Mesenchymal stem cell (in vitro differentiated cells and primary cell): ENCODE measurements at regions not wholly inside any gene's neighbourhood (a gene's known extent, or its start where the extent isn't known, plus 50 kb on each side); places are given as distances from the start of the nearest gene placed in this dataset.

ENCODE experiments used
- DNase-seq: peaks from one replicate; pipeline ENCODE4 v3.0.0-alpha.2; 2013
- H2AFZ ChIP-seq: one replicate; pipeline ENCODE4 v1.6.1; 2013; ENCODE audit warnings: low read depth, mild to moderate bottlenecking, control low read depth, inconsistent platforms, low read length, moderate library complexity
- H2AK5ac ChIP-seq: 2 replicates; pipeline ENCODE4 v1.6.1; 2013; ENCODE audit warnings: low read length, moderate library complexity, mild to moderate bottlenecking, inconsistent platforms; ENCODE audit not compliant: severe bottlenecking
- H2BK120ac ChIP-seq: one replicate; pipeline ENCODE4 v1.6.1; 2013; ENCODE audit warnings: low read depth, mild to moderate bottlenecking, inconsistent platforms, low read length, moderate library complexity
- H2BK12ac ChIP-seq, 2 experiments: one replicate each; pipeline ENCODE4 v1.6.1; 2013; ENCODE audit warnings: inconsistent platforms in 2 of 2, low read length in 2 of 2, mild to moderate bottlenecking in 2 of 2, moderate library complexity in 2 of 2, control low read depth in 1 of 2
- H2BK15ac ChIP-seq: one replicate; pipeline ENCODE4 v1.6.1; 2013; ENCODE audit warnings: mild to moderate bottlenecking, low read depth, inconsistent platforms; ENCODE audit not compliant: poor library complexity, severe bottlenecking
- H2BK5ac ChIP-seq: 2 replicates; pipeline ENCODE4 v1.6.1; 2013; ENCODE audit warnings: low read depth, mild to moderate bottlenecking, low read length, control low read depth, inconsistent platforms; ENCODE audit not compliant: poor library complexity, severe bottlenecking
- H3K14ac ChIP-seq, 2 experiments: one replicate each; pipeline ENCODE4 v1.6.1; 2013; ENCODE audit warnings: inconsistent platforms in 2 of 2, low read length in 2 of 2, control low read depth in 1 of 2, mild to moderate bottlenecking in 1 of 2, moderate library complexity in 1 of 2
- H3K18ac ChIP-seq, 2 experiments: one replicate each; pipeline ENCODE4 v1.6.1; 2013; ENCODE audit warnings: inconsistent platforms in 2 of 2, low read length in 2 of 2, control low read depth in 1 of 2, low read depth in 1 of 2, mild to moderate bottlenecking in 1 of 2
- H3K23ac ChIP-seq, 2 experiments: one replicate each; pipeline ENCODE4 v1.6.1; 2013; ENCODE audit warnings: inconsistent platforms in 2 of 2, low read length in 2 of 2, mild to moderate bottlenecking in 2 of 2, moderate library complexity in 2 of 2, control low read depth in 1 of 2
- H3K27ac ChIP-seq: 2 replicates; pipeline ENCODE4 v1.5.1; 2013; ENCODE audit warnings: mild to moderate bottlenecking, moderate library complexity, low read length, control low read depth, inconsistent platforms; ENCODE audit not compliant: poor library complexity, severe bottlenecking
- H3K27me3 ChIP-seq, 2 experiments: 2 replicates each; pipeline versions ENCODE4 v1.6.1 to v1.7.0; 2013; ENCODE audit warnings: low read length in 2 of 2, mild to moderate bottlenecking in 2 of 2, moderate library complexity in 2 of 2, control low read depth in 1 of 2, inconsistent platforms in 1 of 2; ENCODE audit not compliant: control insufficient read depth in 1 of 2, insufficient read depth in 1 of 2
- H3K36me3 ChIP-seq, 2 experiments: 2 replicates each; pipeline versions ENCODE4 v1.6.1 to v1.7.0; 2013; ENCODE audit warnings: low read length in 2 of 2, control low read depth in 1 of 2, inconsistent platforms in 1 of 2, low read depth in 1 of 2, mild to moderate bottlenecking in 1 of 2; ENCODE audit not compliant: insufficient read depth in 2 of 2, control insufficient read depth in 1 of 2
- H3K4ac ChIP-seq, 2 experiments: one replicate each; pipeline ENCODE4 v1.6.1; 2013; ENCODE audit warnings: inconsistent platforms in 2 of 2, low read length in 2 of 2, mild to moderate bottlenecking in 2 of 2, moderate library complexity in 2 of 2, control low read depth in 1 of 2, low read depth in 1 of 2
- H3K4me1 ChIP-seq: 2 replicates; pipeline ENCODE4 v1.6.1; 2013; ENCODE audit warnings: low read depth, low read length, control low read depth; ENCODE audit not compliant: control insufficient read depth, insufficient read depth
- H3K4me2 ChIP-seq: 2 replicates; pipeline ENCODE4 v1.6.1; 2013; ENCODE audit warnings: low read length, mild to moderate bottlenecking, inconsistent platforms; ENCODE audit not compliant: poor library complexity, severe bottlenecking
- H3K4me3 ChIP-seq, 2 experiments: 2 replicates each; pipeline versions ENCODE4 v1.5.1 to v1.7.0; 2013; ENCODE audit warnings: low read length in 2 of 2, mild to moderate bottlenecking in 2 of 2, control low read depth in 1 of 2, low read depth in 1 of 2; ENCODE audit not compliant: insufficient read depth in 1 of 2
- H3K79me1 ChIP-seq: replicated peaks from 2 replicates; pipeline ENCODE4 v1.6.1; 2013; ENCODE audit warnings: mild to moderate bottlenecking, control low read depth, low read length, inconsistent platforms; ENCODE audit not compliant: poor library complexity, severe bottlenecking
- H3K9ac ChIP-seq: 2 replicates; pipeline ENCODE4 v1.7.0; 2013; ENCODE audit warnings: mild to moderate bottlenecking, low read length, moderate library complexity
- H3K9me3 ChIP-seq: 2 replicates; pipeline ENCODE4 v1.7.0; 2013; ENCODE audit warnings: mild to moderate bottlenecking, low read length; ENCODE audit not compliant: control insufficient read depth
- H4K8ac ChIP-seq: one replicate; pipeline ENCODE4 v1.6.1; 2013; ENCODE audit warnings: inconsistent platforms, mild to moderate bottlenecking, low read length, moderate library complexity
- H4K91ac ChIP-seq: one replicate; pipeline ENCODE4 v1.6.1; 2013; ENCODE audit warnings: mild to moderate bottlenecking, low read length, inconsistent platforms
- WGBS: methylation state at CpG from one replicate; pipeline ENCODE4 v1.1.7; 2013; ENCODE audit warnings: mixed read lengths; 5-methylcytosine and 5-hydroxymethylcytosine counted together

GRCh38 chr14:49105956-49106355, 480.2 kb downstream of the RPS29 start:
- no peak overlapping the region for H3K27ac ChIP-seq
- H2BK12ac ChIP-seq = no peak overlapping the region
- no peaks in the 10 kb centered on the region for H3K36me3 ChIP-seq
- H4K91ac ChIP-seq = no peak overlapping the region
- no peaks in the 10 kb centered on the region for H3K79me1 ChIP-seq
- no peak for DNase-seq
- no peak overlapping the region for H2BK5ac ChIP-seq
- WGBS = no CpG with 5 or more reads among the region's 1 CpG
- H3K4me2 ChIP-seq = no peak overlapping the region
- no peak overlapping the region for H3K23ac ChIP-seq
- no peaks in the 10 kb centered on the region for H3K9me3 ChIP-seq
- H3K4me3 ChIP-seq = no peak overlapping the region
- no peak overlapping the region for H2AK5ac ChIP-seq
- H2AFZ ChIP-seq = no peak overlapping the region
- no peak overlapping the region for H3K4ac ChIP-seq
- H3K4me1 ChIP-seq = no peaks in the 10 kb centered on the region
- no peak overlapping the region for H2BK120ac ChIP-seq
- H3K9ac ChIP-seq = no peak overlapping the region
- H4K8ac ChIP-seq = no peak overlapping the region
- H3K18ac ChIP-seq = no peak overlapping the region
- no peaks in the 10 kb centered on the region for H3K27me3 ChIP-seq
- no peak overlapping the region for H2BK15ac ChIP-seq
- no peak overlapping the region for H3K14ac ChIP-seq

- H3K36me3 ChIP-seq = no peaks in the 10 kb centered on the region
- no peak overlapping the region for H2BK5ac ChIP-seq
- WGBS = 100% methylated on average over 3 of the region's 4 CpGs
- no peaks in the 10 kb centered on the region for H3K4me1 ChIP-seq
- no peak overlapping the region for H3K23ac ChIP-seq
- H4K91ac ChIP-seq = no peak overlapping the region
- no peak overlapping the region for H2AFZ ChIP-seq
- H3K79me1 ChIP-seq = no peaks in the 10 kb centered on the region
- no peak overlapping the region for H2BK120ac ChIP-seq
- H3K18ac ChIP-seq = no peak overlapping the region
- H3K4me3 ChIP-seq = no peak overlapping the region
- H2BK15ac ChIP-seq = no peak overlapping the region
- H3K27me3 ChIP-seq = no peaks in the 10 kb centered on the region
- H3K9me3 ChIP-seq = no peaks in the 10 kb centered on the region
- H3K4me2 ChIP-seq = no peak overlapping the region
- H4K8ac ChIP-seq = no peak overlapping the region
- H3K14ac ChIP-seq = no peak overlapping the region
- no peak overlapping the region for H3K4ac ChIP-seq
- no peak overlapping the region for H3K27ac ChIP-seq
- no peak for DNase-seq
- no peak overlapping the region for H2BK12ac ChIP-seq
- no peak overlapping the region for H2AK5ac ChIP-seq
- H3K9ac ChIP-seq = no peak overlapping the region
Observed at GRCh38 chr14:49105512-49105911, 480.7 kb downstream of the RPS29 start.

GRCh38 chr14:49092345-49092744, 493.8 kb downstream of the RPS29 start:
- Histone ChIP-seq H3K27ac (no peak overlapping the region), H2BK12ac (no peak overlapping the region), H3K18ac (no peak overlapping the region), H3K27me3 (no peaks in the 10 kb centered on the region), H3K4ac (no peak overlapping the region), H3K4me2 (no peak overlapping the region), H2BK15ac (no peak overlapping the region), H2BK120ac (no peak overlapping the region), H3K36me3 (no peaks in the 10 kb centered on the region), H3K14ac (no peak overlapping the region), H4K91ac (no peak overlapping the region), H2AK5ac (no peak overlapping the region), H3K9ac (no peak overlapping the region), H3K23ac (no peak overlapping the region), H3K9me3 (no peaks in the 10 kb centered on the region), H4K8ac (no peak overlapping the region), H3K79me1 (no peaks in the 10 kb centered on the region), H2AFZ (no peak overlapping the region), H2BK5ac (no peak overlapping the region), H3K4me3 (no peak overlapping the region), H3K4me1 (no peaks in the 10 kb centered on the region)
- 13% methylated on average over 1 of the region's 1 CpG for WGBS
- peak; percentile 16 for DNase-seq

- Histone ChIP-seq H2BK15ac (no peak overlapping the region), H3K23ac (no peak overlapping the region), H4K91ac (no peak overlapping the region), H3K4ac (no peak overlapping the region), H2BK120ac (no peak overlapping the region), H3K27ac (no peak overlapping the region), H2AK5ac (no peak overlapping the region), H3K4me2 (no peak overlapping the region), H3K79me1 (no peaks in the 10 kb centered on the region), H2BK12ac (no peak overlapping the region), H2BK5ac (no peak overlapping the region), H3K4me1 (no peaks in the 10 kb centered on the region), H4K8ac (no peak overlapping the region), H3K4me3 (no peak overlapping the region), H3K36me3 (no peaks in the 10 kb centered on the region), H3K18ac (no peak overlapping the region), H3K9ac (no peak overlapping the region), H3K9me3 (no peaks in the 10 kb centered on the region), H3K27me3 (no peaks in the 10 kb centered on the region), H2AFZ (no peak overlapping the region), H3K14ac (no peak overlapping the region)
- 80% methylated on average over 2 of the region's 3 CpGs for WGBS
- DNase-seq = no peak
Observed at GRCh38 chr14:49089107-49089506, 497.1 kb downstream of the RPS29 start.
